ENCODE measurements at regions not wholly inside any gene's neighbourhood (a gene's known extent, or its start where the extent isn't known, plus 50 kb on each side); places are given as distances from the start of the nearest gene placed in this dataset.
A peak's percentile ranks its signal among the peaks of the same experiment; 100 is the strongest.
"Not testable (repeated sequence)": the region's sequence is repeated elsewhere in the genome, so short reads cannot be mapped to it uniquely, and the experiment has no call there.

- DNase-seq (ENCODE audit: low spot score): no peak
Measured at GRCh38 chr5:167049771-167050567, 1241.5 kb upstream of the WWC1 start.

DNA sequence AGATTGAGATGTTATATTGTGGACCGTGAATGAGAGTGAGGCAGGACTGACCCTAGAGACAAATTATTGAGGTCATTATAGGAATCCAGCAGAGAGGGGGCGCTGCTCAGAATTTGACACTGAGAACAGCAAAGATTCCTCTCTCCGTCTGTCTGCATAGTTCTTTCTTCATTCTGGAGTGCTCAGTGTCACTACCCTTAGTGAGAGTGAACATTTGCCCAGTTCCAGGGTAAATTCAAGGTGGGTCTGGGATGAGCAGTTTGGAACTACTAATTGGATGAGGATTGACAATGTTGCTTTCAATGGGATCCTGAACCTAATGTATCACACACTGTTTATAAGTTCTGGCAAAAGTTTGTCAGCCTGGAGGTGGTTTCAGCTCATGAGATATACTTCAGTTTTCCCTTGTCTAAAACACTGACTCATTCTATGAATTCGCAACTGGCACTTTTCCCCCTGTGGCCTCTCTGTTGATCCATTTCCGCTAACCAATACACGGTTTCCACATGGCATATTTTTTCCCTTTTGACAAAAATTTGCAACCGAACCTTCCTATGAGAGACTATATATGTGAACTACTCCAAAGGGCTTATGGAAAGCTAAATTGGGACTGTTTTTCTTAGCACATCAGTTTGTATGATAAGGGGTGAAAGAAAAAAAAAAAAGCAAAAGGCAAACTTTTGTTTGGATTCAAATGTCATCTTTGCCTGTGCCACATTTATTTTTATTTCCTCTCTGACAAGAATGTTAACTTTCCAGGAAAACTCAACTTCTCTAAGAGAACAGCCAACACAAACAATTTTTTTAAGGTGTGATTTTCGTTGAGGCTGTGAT lies 1240.7 kb upstream of the WWC1 start:
- DNase-seq (ENCODE audit: low spot score): peak; percentile 37

DNA sequence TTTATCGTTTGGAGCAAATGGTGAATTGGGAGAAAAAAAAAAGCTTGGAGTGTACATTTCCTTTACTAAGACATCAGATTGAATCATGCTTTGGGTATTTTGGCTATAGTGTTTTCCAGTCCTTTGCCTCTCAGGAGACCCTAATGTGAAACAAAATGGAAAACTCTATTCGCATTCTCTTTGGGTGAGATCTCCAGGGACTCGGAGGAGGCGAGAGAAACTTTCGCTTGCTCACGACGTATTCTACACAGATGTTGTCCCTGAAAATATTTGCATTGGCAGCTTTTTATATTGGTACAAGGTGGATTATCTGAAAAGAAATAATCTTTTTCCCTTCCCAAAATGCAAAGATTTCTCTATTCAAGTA lies 1240.1 kb upstream of the WWC1 start:
- DNase-seq (ENCODE audit: low spot score): no peak

DNA sequence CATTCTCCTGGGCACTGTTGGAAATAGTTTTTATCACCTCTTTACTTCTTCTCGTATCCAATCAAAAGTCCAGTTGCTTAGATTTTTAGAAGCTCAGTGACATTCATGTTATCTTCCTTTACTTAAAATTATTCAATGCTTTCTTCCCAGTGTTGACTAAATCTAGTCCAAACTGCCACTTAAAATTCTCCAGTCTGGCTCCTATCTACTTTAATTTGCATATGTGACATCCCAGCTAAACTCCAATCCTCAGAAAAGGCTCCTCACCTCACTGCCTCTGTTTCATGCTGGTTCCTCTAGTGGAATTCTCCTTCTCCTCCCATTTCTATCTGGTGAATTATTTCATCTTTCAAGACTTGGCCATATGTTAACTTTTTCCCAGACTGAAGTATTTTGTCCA lies 1238.7 kb upstream of the WWC1 start:
- no peak for DNase-seq (ENCODE audit: low spot score)

DNA sequence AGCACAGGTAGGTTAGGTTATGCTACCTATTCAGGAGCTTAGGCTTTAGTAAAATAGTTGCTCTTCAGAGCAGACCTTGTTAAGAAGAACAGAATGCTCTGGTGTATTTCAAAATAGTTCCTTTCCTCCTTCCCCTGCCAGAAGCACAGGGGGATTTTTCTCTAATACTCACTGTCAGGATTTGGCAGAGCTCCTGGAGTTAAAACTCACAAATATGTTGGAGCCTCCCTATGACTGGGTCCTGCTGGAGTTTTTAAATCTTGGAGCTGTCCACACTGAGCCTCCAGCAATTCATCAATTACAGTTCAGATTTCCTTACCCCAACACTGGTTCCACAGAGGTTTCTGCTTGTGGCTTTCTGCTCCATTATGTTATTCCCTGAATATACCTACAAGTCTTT lies 1233.8 kb upstream of the WWC1 start:
- DNase-seq (ENCODE audit: low spot score): no peak

GRCh38 chr5:167061695-167062094 lies 1229.8 kb upstream of the WWC1 start:
- no peak for DNase-seq (ENCODE audit: low spot score)

- DNase-seq (ENCODE audit: low spot score): no peak
Measured at GRCh38 chr5:167063116-167063515, 1228.3 kb upstream of the WWC1 start.

DNA sequence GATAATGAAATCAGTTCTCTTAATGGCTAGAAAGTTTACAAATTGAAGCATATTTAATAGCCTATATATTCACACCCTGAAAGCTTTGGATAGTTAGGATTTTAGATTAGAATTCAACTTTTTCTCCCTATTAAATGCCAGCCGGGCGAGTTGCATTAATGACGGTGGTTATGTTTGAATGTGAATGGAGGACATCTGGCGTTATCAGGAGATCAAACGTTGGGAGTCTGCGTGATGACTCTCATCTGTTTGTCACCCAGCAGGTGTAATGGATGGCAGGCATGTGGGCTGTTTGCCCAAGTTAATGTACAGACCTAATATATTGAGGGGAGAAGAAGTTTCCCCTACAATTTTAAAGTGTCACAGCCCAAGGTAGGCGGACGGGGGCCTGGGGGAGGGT lies 1227.7 kb upstream of the WWC1 start:
- DNase-seq (ENCODE audit: low spot score): no peak

DNA sequence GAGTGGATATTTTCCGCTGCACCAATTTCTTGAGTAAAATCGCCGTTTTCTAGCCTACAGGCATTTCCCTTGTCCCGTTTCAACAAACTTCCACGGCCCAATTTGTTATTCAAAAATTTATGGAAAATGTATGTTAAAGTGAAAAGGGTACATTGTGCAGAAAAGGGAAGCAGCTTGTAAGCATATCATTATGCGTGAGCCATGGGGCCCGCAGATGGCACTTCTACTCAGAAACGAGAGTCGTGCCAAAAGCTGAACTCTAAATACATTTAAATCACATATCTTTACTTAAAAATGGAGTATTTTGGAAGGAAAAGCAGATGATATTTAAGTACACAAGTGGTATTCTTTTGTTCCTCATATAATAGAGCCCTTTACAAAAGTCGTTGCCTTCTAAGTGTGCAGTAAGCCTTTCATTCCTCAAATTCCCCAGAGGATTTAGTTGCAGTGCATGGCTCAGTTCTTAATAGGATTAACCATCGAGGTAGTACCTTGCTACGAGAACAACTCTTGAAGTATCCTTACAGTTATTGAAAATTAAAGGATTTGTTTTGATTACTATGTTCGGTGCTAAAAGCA lies 1227.2 kb upstream of the WWC1 start:
- DNase-seq (ENCODE audit: low spot score): no peak

GRCh38 chr5:167065794-167066193 lies 1225.7 kb upstream of the WWC1 start:
- no peak for DNase-seq (ENCODE audit: low spot score)

DNA sequence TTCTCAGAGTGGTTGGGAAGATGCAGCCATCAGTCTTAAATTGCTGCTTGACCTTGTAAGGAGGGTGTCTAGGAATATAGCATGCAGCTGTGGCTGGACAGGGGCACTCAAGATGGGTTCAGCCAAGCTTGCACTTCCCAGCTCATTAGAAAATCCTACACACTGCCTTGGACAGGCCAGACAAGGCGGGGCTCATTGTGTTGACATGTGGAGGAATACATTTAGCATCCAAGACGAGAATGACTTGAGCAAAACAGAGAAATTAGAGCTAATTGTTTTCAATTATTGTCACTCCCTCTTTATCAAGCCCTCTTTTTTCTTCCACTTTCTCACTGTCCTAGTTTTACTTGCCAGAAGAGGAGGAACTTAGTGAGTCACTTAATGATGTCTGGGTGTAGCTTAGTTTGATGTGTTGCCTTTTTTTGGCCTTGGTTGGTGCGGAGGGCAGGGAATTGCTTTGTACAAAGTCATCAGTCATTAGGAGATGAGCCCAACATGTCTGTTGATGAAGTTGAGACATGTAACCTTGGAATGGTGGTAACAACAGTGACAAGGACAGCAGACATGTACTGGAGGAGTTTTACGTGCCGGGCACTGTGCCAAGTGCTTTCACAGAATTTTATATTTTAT lies 1219.3 kb upstream of the WWC1 start:
- DNase-seq (ENCODE audit: low spot score): no peak

DNA sequence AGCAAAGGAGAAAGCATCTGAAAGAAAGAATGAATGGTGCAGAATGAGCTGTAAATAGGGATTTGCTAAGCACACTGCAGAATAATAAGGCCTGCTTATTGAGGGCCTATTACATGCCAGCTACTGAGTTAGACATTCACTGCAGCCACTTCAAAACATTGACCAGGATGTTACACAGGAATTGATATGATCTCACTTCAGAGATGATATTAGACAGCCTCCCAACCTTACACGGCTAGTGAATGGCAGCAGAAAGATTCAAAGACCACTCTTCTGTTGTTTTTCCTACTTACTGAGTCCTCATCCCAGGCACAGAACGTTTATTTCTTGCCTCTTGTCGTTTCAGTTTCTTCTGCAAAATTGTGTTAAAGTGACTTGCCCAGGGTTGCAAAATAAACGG lies 1209.9 kb upstream of the WWC1 start:
- no peak for DNase-seq (ENCODE audit: low spot score)

- DNase-seq (ENCODE audit: low spot score): no peak
Measured at GRCh38 chr5:167096816-167097215, 1194.6 kb upstream of the WWC1 start.

- DNase-seq (ENCODE audit: low spot score): no peak
Measured at GRCh38 chr5:167104351-167104750, 1187.1 kb upstream of the WWC1 start.

DNA sequence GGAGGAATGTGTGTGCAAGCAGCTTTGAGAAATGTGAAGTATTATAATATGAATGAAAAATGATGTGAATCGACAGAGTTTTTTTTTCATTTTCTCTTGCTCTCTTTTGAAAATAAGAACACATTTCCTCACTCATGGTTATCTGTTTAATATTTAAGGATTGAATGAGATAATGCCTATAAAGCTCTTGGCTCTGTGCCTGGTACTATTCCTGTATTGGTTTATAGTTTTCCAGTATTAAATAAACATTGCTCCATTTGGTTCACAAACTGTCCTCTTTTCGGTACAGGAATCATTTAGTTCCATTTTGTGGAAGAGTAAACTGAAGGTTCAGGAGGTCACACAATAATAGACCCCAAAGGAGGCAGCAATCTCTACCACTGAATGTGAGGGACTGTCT lies 1185.5 kb upstream of the WWC1 start:
- no peak for DNase-seq (ENCODE audit: low spot score)

GRCh38 chr5:167107684-167108083 lies 1183.8 kb upstream of the WWC1 start:
- no peak for DNase-seq (ENCODE audit: low spot score)

DNA sequence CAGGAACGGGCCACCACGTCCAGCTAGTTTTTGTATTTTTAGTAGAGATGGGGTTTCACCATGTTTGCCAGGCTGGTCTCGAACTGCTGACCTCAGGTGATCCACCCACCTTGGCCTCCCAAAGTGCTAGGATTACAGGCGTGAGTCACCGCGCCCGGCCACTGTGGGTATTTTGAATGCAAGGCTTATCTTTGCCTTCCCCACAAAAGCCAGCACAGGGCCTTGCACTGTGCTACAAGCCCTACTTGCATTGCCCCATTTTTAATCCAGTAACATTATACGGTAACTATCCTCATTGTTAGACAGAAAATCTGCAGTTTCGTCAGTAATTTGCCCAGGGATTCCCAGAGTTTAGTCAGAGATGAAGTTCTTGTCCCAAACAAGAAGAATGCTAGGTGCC lies 1183.2 kb upstream of the WWC1 start:
- DNase-seq (ENCODE audit: low spot score): not testable (repeated sequence)

- no peak for DNase-seq (ENCODE audit: low spot score)
Measured at GRCh38 chr5:167112556-167112955, 1178.9 kb upstream of the WWC1 start.

DNA sequence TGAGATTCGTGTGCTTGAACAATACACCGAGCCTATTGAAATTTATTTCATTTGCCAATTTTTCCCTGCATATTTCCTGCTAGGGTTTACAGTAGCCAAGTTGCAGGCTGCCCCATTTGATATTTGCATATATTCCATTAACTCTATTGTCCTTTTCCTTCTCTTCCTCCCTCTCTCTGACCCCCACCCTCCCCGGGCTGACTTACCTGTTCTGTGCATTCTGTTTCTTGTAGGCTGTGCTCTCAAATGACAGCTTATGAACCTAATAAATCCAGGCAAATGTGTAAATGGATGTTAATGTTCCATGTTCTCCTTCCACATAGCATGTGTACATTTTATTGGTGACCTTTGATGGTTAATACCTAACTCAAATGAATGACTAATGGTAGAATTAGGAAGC lies 1169.2 kb upstream of the WWC1 start:
- no peak for DNase-seq (ENCODE audit: low spot score)

DNA sequence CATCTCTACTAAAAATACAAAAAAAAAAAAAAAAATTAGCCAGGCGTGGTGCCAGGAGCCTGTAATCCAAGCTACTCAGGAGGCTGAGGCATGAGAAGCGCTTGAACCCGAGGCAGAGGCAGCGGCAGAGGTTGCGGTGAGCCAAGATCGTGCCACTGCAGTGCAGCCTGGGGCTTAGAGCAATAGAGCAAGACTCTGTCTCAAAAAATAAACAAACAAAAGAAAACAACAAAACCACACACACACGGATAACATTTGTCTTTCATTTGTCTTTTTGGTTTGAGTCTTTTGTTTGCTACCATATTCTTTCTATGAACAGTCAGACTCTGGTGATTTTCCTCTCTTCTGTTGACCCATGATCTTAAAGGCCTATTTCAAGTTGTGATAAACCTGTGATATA lies 1168.3 kb upstream of the WWC1 start:
- no peak for DNase-seq (ENCODE audit: low spot score)

GRCh38 chr5:167128581-167128980 lies 1162.9 kb upstream of the WWC1 start:
- no peak for DNase-seq (ENCODE audit: low spot score)

DNA sequence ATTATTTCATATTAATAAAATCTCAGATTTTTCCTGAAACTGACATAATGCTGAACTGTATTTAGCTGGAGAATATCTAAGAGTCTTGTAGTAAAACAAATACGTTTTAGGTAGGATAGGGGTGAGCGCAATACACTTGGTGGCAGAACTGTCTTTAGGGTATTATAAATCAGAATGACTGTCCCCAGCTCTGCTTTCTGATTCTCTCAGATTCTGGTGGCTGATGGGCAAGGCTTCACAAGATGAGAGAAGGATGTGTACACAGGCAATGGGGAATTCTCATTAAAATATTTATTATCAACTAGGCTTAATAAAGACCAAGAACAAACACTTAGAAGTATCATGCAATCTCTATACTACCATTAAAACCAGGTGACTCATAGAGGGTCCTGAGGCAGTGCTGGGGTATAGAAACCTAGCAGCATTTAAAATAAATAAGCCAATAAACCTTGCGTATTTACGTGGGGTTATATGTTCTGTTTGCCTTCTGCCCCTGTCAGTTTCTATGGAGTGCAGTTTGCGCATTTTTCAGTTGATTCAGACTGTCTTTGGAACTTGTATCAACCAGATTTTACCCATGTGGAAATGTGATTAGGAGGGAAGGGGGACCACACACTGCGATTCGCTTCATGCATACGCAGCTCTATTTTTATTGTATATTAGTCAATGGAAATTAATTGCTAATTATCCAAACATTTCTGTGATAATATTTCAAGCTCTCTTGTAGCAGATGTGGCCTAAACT lies 1150.7 kb upstream of the WWC1 start:
- DNase-seq (ENCODE audit: low spot score): no peak

All from NAMALWA (cell line).